Superior temporal gyrus (tissue), 1 donor: ENCODE measurements at regions not wholly inside any gene's neighbourhood (a gene's known extent, or its start where the extent isn't known, plus 50 kb on each side); places are given as distances from the start of the nearest gene placed in this dataset.

Source experiments
- DNase-seq: peaks from one replicate; pipeline ENCODE4 v3.0.0-alpha.2; 2016; ENCODE audit errors: extremely low spot score

DNA sequence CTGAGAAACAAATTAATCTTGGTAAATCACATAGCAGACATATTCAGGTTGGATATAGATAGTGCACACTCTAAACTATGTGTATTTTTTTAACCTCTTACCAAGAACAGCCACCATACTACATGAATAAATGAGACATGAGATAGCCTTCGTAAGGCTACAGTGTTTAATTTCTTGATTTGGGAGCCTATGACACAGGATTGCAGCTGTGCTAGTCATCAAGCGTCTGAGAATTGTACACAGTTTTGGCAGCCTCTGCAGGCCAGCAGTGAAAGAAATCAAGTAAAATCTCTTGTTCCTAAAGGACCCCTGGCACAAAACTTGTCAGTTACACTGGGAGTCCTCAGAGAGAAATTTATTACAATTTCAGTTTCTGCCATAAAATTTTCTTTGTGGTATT lies 236.1 kb downstream of the C12orf50 start:
- DNase-seq: no peak

DNA sequence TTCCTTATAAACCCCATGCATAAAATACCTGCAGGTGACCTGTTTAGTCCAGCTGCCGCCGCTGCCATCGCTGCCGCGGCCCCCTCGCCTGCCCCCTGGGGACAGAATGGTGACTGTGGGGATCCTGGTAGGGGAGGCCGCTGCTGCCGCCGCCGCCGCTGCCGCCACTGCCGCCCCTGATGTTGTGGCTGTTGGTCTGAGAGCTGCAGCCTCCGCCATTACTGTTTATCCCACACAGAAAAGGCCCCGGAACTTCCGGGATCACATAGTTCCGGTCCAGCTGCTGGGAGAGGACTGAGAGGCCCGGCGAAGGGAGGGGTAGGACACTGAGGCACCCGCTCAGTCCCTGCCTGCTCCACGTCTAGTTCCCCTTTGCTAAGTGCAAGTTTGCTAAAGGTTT lies 244.9 kb downstream of the C12orf50 start:
- DNase-seq: no peak

DNA sequence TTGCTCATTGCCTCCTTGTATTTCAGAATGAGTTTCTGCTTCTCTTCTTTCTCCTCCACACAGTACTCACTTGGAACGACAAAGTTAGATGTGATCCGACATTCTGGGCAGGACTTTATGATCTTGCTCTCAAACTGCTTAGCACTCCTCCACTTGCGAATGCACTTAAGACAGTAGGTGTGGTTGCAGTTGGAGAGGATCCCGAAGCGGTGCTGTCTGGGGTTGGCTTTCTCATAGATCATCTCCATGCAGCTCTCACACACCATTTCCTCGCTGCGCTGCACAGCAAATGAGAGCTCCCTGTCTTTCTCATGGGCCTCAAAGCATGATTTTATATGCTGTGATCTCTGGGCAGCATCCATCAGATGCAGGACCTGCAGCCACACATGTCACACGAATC lies 245.7 kb downstream of the C12orf50 start:
- no peak for DNase-seq

GRCh38 chr12:87782838-87783237 lies 246.4 kb downstream of the C12orf50 start:
- no peak for DNase-seq

GRCh38 chr12:87779858-87780498 lies 249.2 kb downstream of the C12orf50 start:
- DNase-seq: no peak

DNA sequence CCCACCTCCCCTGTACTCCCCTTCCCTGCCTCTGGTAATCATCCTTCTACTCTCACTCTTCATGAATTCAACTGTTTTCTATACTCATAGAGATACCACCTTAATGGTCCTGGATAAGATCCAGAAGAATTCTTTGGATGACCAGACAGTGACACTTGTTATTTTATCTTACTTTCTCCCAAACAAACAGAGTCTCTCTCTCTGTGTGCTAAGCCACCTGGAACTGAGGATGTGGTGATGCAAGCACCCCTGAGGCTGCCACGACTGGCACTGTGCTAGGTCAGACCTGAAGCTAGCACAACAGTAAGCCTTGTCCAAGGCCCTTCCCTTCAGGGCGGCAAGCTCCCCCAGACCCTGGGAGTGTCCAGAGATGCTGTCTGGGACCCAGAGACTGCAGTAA lies 250.2 kb downstream of the C12orf50 start:
- no peak for DNase-seq

GRCh38 chr12:87778065-87778464 lies 251.1 kb downstream of the C12orf50 start:
- no peak for DNase-seq

DNA sequence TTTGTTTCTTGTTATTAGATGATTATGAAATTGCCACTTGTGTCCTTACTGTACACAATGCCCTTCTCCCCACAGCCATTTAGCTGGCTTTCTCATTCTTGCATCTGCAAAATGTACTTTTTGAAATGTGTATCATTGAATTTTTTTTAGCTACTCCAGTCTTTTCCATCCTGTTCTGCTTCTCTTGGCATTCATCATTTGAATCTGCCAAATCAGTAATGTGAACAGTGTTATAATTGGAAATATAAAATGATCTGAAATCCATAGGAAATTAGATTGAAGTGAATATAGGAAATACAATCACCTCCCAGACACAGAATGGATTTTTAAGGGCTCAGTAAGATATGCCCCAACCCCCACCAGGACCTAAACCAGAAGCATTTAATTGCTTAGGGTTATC lies 253.4 kb downstream of the C12orf50 start:
- DNase-seq: no peak

DNA sequence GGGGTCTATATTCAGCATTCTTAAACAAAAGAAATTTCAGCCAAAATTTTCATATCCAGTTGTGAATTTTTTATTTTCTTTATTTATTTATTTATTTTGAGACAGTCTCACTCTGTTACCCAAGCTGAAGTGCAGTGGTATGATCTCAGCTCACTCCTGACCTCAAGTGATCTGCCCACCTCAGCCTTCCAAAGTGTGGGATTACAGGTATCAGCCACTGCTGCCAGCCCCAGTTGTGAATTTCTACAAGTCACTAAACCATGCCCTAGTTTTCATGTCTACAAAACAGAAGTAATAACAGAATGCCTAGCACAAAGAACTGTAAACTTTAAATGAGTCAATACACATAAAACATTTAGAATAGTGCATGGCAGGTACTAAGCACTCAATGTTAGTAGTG lies 254.2 kb downstream of the C12orf50 start:
- DNase-seq: no peak

DNA sequence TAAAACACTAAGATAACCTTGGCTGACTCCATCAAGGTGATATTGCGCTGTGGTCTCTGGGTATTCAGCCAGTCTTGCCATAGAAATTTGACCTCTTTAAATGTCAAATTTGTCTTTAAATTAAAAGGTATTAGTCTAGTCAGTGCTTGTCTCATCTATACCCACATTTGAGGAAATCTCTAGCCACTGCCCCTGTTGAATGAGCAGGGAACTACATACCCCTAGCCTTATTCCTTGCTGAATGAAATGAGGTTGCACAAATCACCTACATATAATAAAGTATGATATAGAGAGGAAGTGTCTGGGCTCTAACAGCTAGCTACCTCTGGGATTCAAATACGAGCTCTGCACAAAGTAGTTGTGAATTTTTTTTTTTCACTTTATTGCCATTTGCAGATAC lies 256.8 kb downstream of the C12orf50 start:
- DNase-seq: no peak

- DNase-seq: no peak
Observed at GRCh38 chr12:87768501-87769287, 260.5 kb downstream of the C12orf50 start.

DNA sequence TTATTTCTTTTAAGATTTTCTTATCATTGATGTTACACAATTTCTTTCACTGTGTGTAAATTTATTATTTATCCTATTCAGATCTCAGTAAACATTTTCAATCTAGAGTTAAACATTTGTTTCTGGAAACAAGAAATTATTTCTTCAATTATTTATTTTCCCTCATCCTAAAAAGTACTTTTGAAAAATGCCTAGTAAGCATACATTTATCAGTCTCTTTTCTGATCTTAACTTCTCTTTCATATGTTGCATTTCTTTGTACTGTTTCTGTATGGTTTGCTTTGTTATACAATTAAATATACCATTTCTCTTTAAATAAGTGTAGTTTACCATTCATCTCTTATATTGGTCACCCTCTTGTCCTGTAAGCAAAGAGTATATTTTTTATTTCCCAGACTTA lies 263.2 kb downstream of the C12orf50 start:
- DNase-seq: no peak

GRCh38 chr12:87760943-87761342 lies 268.3 kb downstream of the C12orf50 start:
- no peak for DNase-seq

DNA sequence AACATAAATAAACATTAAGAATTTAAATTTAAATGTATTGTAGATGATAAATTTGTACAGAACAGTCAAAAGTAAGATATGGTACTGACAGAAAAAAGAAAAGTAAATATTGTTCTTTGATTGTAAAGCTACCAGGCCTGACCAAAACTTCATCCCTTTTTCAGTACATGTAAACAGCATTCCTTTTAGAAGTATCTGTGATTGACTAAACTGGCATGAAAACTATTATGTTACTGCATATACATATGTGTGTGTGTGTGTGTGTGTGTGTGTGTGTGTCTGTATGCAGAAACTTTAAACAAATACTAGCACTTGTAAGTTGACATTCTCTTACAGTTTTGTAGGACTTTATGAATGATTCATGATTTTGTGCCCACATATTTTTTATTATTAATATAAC lies 270.9 kb downstream of the C12orf50 start:
- no peak for DNase-seq

DNA sequence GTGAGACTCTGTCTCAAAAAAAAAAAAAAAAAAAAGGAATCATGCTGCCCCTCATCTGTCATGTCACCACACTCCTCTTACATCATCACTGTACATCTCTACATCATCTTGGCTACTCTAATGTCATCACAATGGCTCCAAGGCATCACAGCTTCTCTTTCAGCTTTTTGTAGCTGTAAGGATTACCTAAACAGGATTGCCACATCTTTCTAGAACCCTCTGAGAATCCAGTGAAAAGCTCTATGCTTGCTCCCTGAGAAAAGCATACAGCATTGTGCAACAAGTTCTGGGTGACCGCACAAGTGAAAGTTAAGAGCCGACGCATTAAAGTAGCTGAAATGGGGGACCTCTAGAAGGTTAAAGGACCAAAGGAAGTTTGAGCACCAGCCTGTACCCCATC lies 272.5 kb downstream of the C12orf50 start:
- DNase-seq: no peak

DNA sequence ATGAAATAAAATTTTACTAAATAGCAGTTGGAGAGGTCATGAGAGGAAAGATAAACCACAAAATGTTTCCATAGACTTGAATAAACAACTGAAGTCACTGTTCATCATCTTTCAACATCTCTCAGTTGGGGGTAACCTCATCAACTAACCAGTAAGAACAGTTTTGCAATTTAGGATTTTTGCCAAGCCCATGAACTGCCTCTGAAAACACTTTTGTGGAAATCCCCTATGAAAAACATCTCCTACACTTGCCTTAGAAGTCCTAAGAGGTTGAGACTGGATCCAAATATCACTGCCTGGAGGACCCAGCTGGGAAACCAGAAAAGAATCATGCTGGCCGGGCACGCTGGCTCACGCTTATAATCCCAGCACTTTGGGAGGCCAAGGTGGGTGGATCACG lies 273.1 kb downstream of the C12orf50 start:
- no peak for DNase-seq

DNA sequence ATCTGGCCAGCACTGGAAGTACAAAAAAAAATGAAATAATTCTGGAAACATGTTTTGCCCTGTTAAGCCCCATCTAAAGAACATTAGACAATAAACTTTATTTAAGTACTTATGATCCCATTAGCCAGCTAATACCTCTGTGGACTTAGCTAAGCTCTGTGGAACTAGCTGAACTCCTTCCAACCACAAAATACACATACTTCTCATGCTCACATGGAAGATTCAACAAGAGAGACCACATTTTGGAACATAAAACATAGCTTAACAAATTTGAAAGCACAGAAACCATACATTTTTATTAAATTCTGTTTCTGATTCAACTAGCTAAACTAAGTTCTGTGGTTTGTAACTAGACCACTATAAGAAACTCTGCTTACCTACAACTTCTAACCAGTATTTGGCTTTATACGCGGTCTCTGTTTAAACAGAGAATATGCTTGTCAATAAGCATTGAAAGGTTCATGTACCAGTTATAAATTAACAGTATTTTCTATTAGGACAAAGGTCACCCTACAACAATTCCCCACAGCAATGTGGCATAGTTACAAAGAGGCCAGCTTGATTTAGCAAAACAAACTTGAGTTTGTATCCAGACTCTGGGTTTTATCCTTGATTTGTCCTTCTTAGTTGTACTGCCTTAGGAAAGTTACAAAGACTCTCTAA lies 300.1 kb downstream of the C12orf50 start:
- no peak for DNase-seq

DNA sequence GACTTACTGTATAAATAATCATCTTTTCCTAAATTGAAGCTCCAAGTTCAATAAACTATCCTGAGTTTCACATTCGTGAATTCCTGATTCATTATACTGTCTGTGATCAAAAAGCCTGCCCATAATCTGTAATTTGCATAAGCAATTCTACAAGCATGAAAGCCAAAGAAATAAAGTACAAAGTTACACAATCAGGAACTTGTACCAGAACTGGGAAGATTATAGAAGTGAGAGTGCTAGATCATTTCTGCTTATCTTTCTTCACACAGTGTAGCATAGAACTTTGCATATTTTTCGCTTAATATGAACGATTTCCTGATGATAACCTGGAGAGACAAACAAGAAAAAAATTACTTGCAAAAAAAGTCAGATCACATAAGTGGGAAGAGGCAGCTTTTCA lies 308.2 kb downstream of the C12orf50 start:
- DNase-seq: no peak

DNA sequence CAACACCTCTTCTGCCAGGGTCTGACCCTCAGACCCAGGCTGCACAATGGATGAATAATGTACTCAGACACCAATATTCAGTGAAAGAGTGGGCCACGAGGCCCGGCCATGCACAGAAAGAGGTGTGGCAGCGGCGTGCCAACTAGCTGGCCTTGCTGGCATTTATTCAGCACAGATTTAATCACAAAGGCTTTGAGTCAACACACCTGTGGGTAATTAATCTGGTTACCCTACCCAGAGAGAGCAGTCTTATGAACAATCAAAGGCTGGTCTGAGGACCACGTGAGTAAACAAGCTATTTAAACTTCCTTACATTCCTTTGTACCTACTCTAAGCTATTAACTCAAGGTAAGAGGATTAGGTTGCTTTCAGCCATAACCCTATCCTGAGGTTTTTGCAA lies 324.8 kb downstream of the C12orf50 start:
- no peak for DNase-seq

- DNase-seq: no peak
Observed at GRCh38 chr12:87690236-87690810, 338.9 kb downstream of the C12orf50 start.

DNA sequence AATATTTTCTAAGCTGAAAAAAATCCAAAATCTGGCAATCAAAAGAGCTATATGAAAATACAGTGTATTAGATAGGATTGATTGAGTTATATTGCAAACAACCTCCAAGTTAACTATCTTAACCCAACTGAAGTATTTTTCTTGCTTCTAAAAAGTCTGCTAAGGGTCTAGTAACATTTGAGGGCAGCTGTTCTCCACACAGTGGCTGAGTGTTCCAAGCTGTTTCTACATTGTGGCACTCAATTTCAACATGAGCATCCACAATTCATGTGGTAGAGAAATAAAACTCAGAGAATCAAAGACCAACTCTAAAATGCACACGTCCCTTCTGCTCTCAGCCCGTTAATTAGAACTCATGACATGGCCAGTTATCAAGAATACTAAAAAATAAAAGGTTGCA lies 340.0 kb downstream of the C12orf50 start:
- no peak for DNase-seq

GRCh38 chr12:87687362-87687761 lies 341.8 kb downstream of the C12orf50 start:
- DNase-seq: no peak

DNA sequence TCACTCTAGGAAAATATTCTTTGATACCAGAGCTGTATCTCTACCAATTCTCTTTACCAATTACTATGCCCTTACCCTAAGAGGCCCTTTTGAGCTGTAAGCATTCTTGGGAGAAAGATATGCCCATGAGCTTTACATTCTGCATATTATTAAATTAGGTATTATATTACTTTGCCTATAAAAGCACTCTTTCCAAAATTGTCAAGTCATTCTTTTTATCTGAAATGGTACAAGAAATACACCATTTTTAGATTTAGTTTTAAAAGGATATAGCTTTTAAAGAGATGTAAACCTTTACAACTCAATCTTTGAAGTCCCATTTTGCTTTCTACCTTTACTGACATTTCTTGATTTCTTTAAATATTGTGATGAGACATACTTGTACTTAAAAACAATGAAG lies 343.5 kb downstream of the C12orf50 start:
- DNase-seq: no peak
